Neural cell (in vitro differentiated cells): ENCODE measurements at regions not wholly inside any gene's neighbourhood (a gene's known extent, or its start where the extent isn't known, plus 50 kb on each side); places are given as distances from the start of the nearest gene placed in this dataset.

Experiments
- H2AFZ ChIP-seq: fragments of 200-600, 300-800 bp; sonication (generic), shearing (Covaris generic); 2 replicates; pipeline ENCODE4 v1.6.0; 2014; ENCODE audit warnings: low read depth, mild to moderate bottlenecking, antibody characterized with exemption, low read length, moderate library complexity
- H3F3A ChIP-seq: fragments of 200-600 bp; shearing (Covaris generic); 2 replicates; pipeline ENCODE4 v1.6.1; 2016; ENCODE audit warnings: mild to moderate bottlenecking, moderate library complexity, mixed read lengths, antibody characterized with exemption, low read length; ENCODE audit not compliant: insufficient read depth, poor library complexity, severe bottlenecking
- H3K27ac ChIP-seq: fragments of 200-600, 300-800 bp; sonication (generic), shearing (Covaris generic); 2 replicates; pipeline ENCODE4 v1.5.1; 2014; ENCODE audit warnings: mild to moderate bottlenecking, low read length, moderate library complexity
- H3K27me3 ChIP-seq: fragments of 300-800, 200-600 bp; sonication (generic), shearing (Covaris generic); 2 replicates; pipeline ENCODE4 v1.6.0; 2014; ENCODE audit warnings: mild to moderate bottlenecking, low read depth, low read length, moderate library complexity; ENCODE audit not compliant: insufficient read depth
- H3K36me3 ChIP-seq: fragments of 300-800, 200-600 bp; sonication (generic), shearing (Covaris generic); 2 replicates; pipeline ENCODE4 v1.5.1; 2014; ENCODE audit warnings: mild to moderate bottlenecking, antibody characterized with exemption, low read length, moderate library complexity; ENCODE audit not compliant: insufficient read depth
- H3K4me2 ChIP-seq: fragments of 300-800, 200-600 bp; sonication (generic), shearing (Covaris generic); 2 replicates; pipeline ENCODE4 v1.6.0; 2014; ENCODE audit warnings: mild to moderate bottlenecking, low read length
- H3K4me3 ChIP-seq: fragments of 300-800, 200-600 bp; sonication (generic), shearing (Covaris generic); 2 replicates; pipeline ENCODE4 v1.5.1; 2014; ENCODE audit warnings: mild to moderate bottlenecking, low read length, moderate library complexity
- H3K79me2 ChIP-seq: fragments of 200-600 bp; shearing (Covaris generic); replicated peaks from 2 replicates; pipeline ENCODE4 v1.6.0; 2014; ENCODE audit warnings: mild to moderate bottlenecking, low read length, moderate library complexity; ENCODE audit not compliant: insufficient read depth
- H3K9ac ChIP-seq: fragments of 300-800, 200-600 bp; sonication (generic), shearing (Covaris generic); 2 replicates; pipeline ENCODE4 v1.6.1; 2016; ENCODE audit warnings: mild to moderate bottlenecking, low read length, mixed read lengths
- H3K9me2 ChIP-seq: fragments of 200-600 bp; shearing (Covaris generic); 2 replicates; pipeline ENCODE4 v1.6.1; 2016; ENCODE audit warnings: mild to moderate bottlenecking, low read length, mixed read lengths; ENCODE audit not compliant: insufficient read depth
- H3K9me3 ChIP-seq: fragments of 200-600, 300-800 bp; sonication (generic), shearing (Covaris generic); 2 replicates; pipeline ENCODE4 v1.6.1; 2016; ENCODE audit warnings: mild to moderate bottlenecking, mixed run types, low read length, moderate library complexity, mixed read lengths
- H4K20me1 ChIP-seq: fragments of 200-600 bp; shearing (Covaris generic); 2 replicates; pipeline ENCODE4 v1.6.1; 2016; ENCODE audit warnings: mild to moderate bottlenecking, mixed run types; ENCODE audit not compliant: insufficient read depth
- EP300 ChIP-seq: fragments of 450-650 bp; conservative IDR thresholded peaks from 2 replicates; pipeline ENCODE4 v1.6.1; 2014; ENCODE audit warnings: antibody characterized with exemption, mild to moderate bottlenecking, moderate library complexity; ENCODE audit not compliant: poor library complexity, severe bottlenecking
- EZH2 ChIP-seq: fragments of 200-600, 300-800 bp; shearing (Covaris generic), sonication (generic); IDR thresholded peaks from 2 replicates; pipeline ENCODE4 v1.6.1; 2014; ENCODE audit warnings: antibody characterized with exemption, low read length, borderline replicate concordance, mild to moderate bottlenecking; ENCODE audit not compliant: insufficient read depth, poor library complexity, severe bottlenecking
- MXI1 ChIP-seq: fragments of 450-650 bp; conservative IDR thresholded peaks from 2 replicates; pipeline ENCODE4 v1.6.1; 2014; ENCODE audit warnings: antibody characterized with exemption, mild to moderate bottlenecking; ENCODE audit not compliant: poor library complexity, severe bottlenecking
- POLR2AphosphoS5 ChIP-seq: IDR thresholded peaks from 2 replicates; pipeline ENCODE4 v1.6.1; 2012
- RAD21 ChIP-seq: fragments of 450-650 bp; conservative IDR thresholded peaks from 2 replicates; pipeline ENCODE4 v1.6.1; 2014; ENCODE audit warnings: antibody characterized with exemption, mild to moderate bottlenecking, moderate library complexity
- SMC3 ChIP-seq: fragments of 450-650 bp; conservative IDR thresholded peaks from 2 replicates; pipeline ENCODE4 v1.6.1; 2014; ENCODE audit warnings: antibody characterized with exemption, mild to moderate bottlenecking, moderate library complexity; ENCODE audit not compliant: poor library complexity
- TAF1 ChIP-seq: IDR thresholded peaks from 2 replicates; pipeline ENCODE4 v1.6.1; 2012; ENCODE audit warnings: low read depth
- TF ChIP-seq, protein P1 (sequence below): fragments of 450-650 bp; IDR thresholded peaks from 2 replicates; pipeline ENCODE4 v1.5.1; 2014; ENCODE audit warnings: antibody characterized with exemption, mild to moderate bottlenecking, moderate library complexity; ENCODE audit not compliant: poor library complexity, severe bottlenecking
- TF ChIP-seq, protein P2 (sequence below): IDR thresholded peaks from 2 replicates; pipeline ENCODE4 v1.6.1; 2012; ENCODE audit warnings: borderline replicate concordance

DNA sequence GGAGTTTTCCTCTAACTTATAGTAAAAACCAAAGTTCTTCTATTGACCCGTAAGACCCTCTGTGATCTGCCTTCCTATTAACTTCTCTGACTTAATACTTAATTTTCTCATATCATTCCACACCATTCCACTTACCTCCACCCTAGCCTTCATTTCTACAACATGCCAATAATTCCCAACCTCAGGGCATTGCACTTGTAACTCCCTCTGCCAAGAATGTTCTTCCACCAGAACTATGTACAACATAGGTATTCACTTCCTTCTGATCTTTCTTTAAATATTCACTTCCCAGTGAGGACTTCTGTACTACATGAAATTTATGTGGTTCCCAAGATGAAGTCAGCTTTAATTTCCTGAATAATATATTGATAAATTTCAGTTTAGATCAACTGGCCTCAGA is 531.7 kb downstream of the LRFN5 start:
- no peaks in the 10 kb centered on the region for H4K20me1 ChIP-seq
- H3K9me3 ChIP-seq = no peaks in the 10 kb centered on the region
- H3K27ac ChIP-seq = no peak overlapping the region
- no peaks in the 10 kb centered on the region for H3K36me3 ChIP-seq
- H3F3A ChIP-seq = no peaks in the 10 kb centered on the region
- H3K79me2 ChIP-seq = no peaks in the 10 kb centered on the region
- TF ChIP-seq, protein P1, sequence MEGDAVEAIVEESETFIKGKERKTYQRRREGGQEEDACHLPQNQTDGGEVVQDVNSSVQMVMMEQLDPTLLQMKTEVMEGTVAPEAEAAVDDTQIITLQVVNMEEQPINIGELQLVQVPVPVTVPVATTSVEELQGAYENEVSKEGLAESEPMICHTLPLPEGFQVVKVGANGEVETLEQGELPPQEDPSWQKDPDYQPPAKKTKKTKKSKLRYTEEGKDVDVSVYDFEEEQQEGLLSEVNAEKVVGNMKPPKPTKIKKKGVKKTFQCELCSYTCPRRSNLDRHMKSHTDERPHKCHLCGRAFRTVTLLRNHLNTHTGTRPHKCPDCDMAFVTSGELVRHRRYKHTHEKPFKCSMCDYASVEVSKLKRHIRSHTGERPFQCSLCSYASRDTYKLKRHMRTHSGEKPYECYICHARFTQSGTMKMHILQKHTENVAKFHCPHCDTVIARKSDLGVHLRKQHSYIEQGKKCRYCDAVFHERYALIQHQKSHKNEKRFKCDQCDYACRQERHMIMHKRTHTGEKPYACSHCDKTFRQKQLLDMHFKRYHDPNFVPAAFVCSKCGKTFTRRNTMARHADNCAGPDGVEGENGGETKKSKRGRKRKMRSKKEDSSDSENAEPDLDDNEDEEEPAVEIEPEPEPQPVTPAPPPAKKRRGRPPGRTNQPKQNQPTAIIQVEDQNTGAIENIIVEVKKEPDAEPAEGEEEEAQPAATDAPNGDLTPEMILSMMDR = no peak
- TF ChIP-seq, protein P2, sequence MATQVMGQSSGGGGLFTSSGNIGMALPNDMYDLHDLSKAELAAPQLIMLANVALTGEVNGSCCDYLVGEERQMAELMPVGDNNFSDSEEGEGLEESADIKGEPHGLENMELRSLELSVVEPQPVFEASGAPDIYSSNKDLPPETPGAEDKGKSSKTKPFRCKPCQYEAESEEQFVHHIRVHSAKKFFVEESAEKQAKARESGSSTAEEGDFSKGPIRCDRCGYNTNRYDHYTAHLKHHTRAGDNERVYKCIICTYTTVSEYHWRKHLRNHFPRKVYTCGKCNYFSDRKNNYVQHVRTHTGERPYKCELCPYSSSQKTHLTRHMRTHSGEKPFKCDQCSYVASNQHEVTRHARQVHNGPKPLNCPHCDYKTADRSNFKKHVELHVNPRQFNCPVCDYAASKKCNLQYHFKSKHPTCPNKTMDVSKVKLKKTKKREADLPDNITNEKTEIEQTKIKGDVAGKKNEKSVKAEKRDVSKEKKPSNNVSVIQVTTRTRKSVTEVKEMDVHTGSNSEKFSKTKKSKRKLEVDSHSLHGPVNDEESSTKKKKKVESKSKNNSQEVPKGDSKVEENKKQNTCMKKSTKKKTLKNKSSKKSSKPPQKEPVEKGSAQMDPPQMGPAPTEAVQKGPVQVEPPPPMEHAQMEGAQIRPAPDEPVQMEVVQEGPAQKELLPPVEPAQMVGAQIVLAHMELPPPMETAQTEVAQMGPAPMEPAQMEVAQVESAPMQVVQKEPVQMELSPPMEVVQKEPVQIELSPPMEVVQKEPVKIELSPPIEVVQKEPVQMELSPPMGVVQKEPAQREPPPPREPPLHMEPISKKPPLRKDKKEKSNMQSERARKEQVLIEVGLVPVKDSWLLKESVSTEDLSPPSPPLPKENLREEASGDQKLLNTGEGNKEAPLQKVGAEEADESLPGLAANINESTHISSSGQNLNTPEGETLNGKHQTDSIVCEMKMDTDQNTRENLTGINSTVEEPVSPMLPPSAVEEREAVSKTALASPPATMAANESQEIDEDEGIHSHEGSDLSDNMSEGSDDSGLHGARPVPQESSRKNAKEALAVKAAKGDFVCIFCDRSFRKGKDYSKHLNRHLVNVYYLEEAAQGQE = no peak
- TF ChIP-seq EZH2 (no peak), SMC3 (no peak), POLR2AphosphoS5 (no peak), MXI1 (no peak), EP300 (no peak), RAD21 (no peak), TAF1 (no peak)
- H3K4me2 ChIP-seq = no peak overlapping the region
- no peak overlapping the region for H3K9ac ChIP-seq
- H3K4me3 ChIP-seq = no peak overlapping the region
- H3K9me2 ChIP-seq = no peaks in the 10 kb centered on the region
- no peaks in the 10 kb centered on the region for H3K27me3 ChIP-seq
- no peak overlapping the region for H2AFZ ChIP-seq

DNA sequence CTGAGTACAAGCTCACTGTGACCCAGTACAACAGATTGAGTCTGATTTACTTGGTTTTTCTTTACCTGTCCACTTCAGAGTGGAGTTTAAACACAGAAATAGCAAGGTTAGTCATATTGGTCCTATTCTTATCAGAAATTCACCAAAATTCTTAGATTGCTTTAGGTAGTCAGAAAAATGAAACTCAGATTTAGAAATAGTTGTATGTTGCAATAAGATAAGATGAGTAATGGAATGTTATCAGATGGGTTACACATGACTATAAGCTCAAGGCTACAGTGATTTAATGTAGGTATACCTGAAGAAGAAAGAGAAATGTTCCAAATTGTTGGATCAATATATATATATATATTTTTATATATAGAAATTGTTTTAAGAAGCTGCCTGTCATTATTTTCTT is 524.1 kb downstream of the LRFN5 start:
- Histone ChIP-seq H3K4me2 (no peak overlapping the region), H4K20me1 (no peaks in the 10 kb centered on the region), H3K36me3 (no peaks in the 10 kb centered on the region), H3K27me3 (no peaks in the 10 kb centered on the region), H3K9ac (no peak overlapping the region), H3K27ac (no peak overlapping the region), H3K9me3 (no peaks in the 10 kb centered on the region), H2AFZ (no peak overlapping the region), H3K9me2 (no peaks in the 10 kb centered on the region), H3K4me3 (no peak overlapping the region), H3K79me2 (no peaks in the 10 kb centered on the region), H3F3A (no peaks in the 10 kb centered on the region)
- TF ChIP-seq TAF1 (no peak), EP300 (no peak), EZH2 (no peak), SMC3 (no peak), MXI1 (no peak), POLR2AphosphoS5 (no peak), RAD21 (no peak)
- TF ChIP-seq, protein P1 = no peak
- TF ChIP-seq, protein P2 = no peak
